Activated CD4-positive, alpha-beta T cell treated with anti-CD3 and anti-CD28 coated beads, Interleukin-2, amount 10 ng/mL, durations not matched to agents 7 days and 5 days (primary cell): ENCODE measurements at regions not wholly inside any gene's neighbourhood (a gene's known extent, or its start where the extent isn't known, plus 50 kb on each side); places are given as distances from the start of the nearest gene placed in this dataset.
"Not testable (repeated sequence)": the region's sequence is repeated elsewhere in the genome, so short reads cannot be mapped to it uniquely, and the experiment has no call there.

Source experiments
- CTCF ChIA-PET: fragments of 350-600 bp; sonication (Branson Sonifier 250); formaldehyde crosslinking; loops from one replicate; lab custom pipeline; 2021; ENCODE audit warnings: antibody characterized with exemption; lab: Charles Lee
- POLR2A ChIA-PET: fragments of 350-600 bp; sonication (Branson Sonifier 250); formaldehyde crosslinking; loops from one replicate; lab custom pipeline; 2021; ENCODE audit warnings: antibody characterized with exemption; lab: Charles Lee
- DNase-seq: peaks from one replicate; pipeline ENCODE4 v3.0.0-alpha.2; 2020
- H3K27ac Mint-ChIP-seq: one replicate; pipeline ENCODE4 v1.8.0; 2021; ENCODE audit warnings: mild to moderate bottlenecking, moderate library complexity, mixed read lengths
- H3K27me3 Mint-ChIP-seq: one replicate; pipeline ENCODE4 v1.8.0; 2021; ENCODE audit warnings: mixed read lengths
- H3K36me3 Mint-ChIP-seq: one replicate; pipeline ENCODE4 v1.8.0; 2021; ENCODE audit warnings: low read depth, mixed read lengths
- H3K4me1 Mint-ChIP-seq: one replicate; pipeline ENCODE4 v1.8.0; 2021; ENCODE audit warnings: mixed read lengths
- H3K4me3 Mint-ChIP-seq: one replicate; pipeline ENCODE4 v1.8.0; 2021; ENCODE audit warnings: mild to moderate bottlenecking, moderate library complexity, mixed read lengths
- H3K9me3 Mint-ChIP-seq: one replicate; pipeline ENCODE4 v1.8.0; 2021; ENCODE audit warnings: mixed read lengths

DNA sequence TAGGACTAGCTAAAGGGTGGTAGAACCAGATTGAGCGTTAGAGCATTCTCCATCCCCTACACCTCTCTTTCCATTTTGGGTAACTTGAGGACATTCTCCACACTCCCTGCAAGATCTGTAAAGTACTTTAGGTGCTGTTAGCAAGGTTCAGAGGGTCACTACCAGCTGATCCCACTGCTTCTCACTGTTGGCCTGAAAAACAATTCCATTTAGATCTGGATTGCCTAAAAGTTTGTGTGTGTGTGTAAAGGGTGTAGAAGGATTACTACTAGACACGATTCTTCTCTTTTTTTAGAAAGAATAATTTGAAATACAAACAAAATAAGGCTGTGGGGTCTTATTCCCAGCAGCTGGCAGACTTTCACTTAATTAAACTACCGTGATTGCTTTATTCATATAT, 95.1 kb upstream of the TMEM178A start:
- ChIA-PET POLR2A (no interaction called here), CTCF (interaction anchor here (0.6 kb wide), 1 partner anchor 80 kb away, joined by 4 read pairs; no protein-coding TSS in a partner anchor)

DNA sequence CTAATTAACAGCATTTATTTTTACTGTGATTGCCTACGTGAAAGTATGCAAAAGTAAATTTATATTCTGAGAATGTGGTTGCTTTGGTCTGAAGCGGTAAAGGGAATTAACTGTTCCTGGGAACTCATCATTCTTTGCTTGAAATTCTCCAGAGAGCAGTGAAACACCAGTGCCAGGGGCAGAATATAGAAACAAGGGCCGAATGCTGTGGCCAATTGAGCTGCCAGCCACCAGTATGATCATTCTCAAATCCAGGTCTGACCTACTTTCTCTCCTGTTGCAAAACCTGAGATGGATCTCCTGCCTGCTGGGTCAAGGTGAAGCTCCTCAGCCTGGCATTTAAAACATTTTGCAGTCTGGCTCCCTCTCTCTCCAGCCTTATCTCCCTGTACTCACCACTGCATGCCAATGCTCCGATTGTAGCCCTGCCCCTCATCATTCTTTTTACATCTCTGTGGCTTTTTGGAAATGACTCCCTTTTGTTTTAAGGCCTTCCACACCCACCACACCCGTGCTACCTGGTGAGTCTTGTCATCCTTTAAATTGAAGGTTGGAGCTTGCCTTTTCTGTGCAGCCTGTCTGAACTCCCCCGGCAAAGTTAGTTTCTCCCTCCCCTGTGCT, 94.5 kb upstream of the TMEM178A start:
- H3K9me3 Mint-ChIP-seq: peaks cover under 1% of the 10 kb centered on the region
- CTCF ChIA-PET: interaction anchor here (0.6 kb wide), 1 partner anchor 81 kb away, joined by 4 read pairs; no protein-coding TSS in a partner anchor
- H3K27ac Mint-ChIP-seq: no peak overlapping the region
- no peak overlapping the region for H3K4me3 Mint-ChIP-seq
- H3K36me3 Mint-ChIP-seq: no peaks in the 10 kb centered on the region
- no peaks in the 10 kb centered on the region for H3K4me1 Mint-ChIP-seq
- H3K27me3 Mint-ChIP-seq: no peaks in the 10 kb centered on the region
- DNase-seq: no peak
- POLR2A ChIA-PET: no interaction called here

More for the DNA sequence above, 95.1 kb upstream of the TMEM178A start:
- no peak overlapping the region for H3K27ac Mint-ChIP-seq
- no peaks in the 10 kb centered on the region for H3K9me3 Mint-ChIP-seq
- no peaks in the 10 kb centered on the region for H3K4me1 Mint-ChIP-seq
- DNase-seq: no peak
- H3K4me3 Mint-ChIP-seq: no peak overlapping the region
- H3K27me3 Mint-ChIP-seq: no peaks in the 10 kb centered on the region
- no peaks in the 10 kb centered on the region for H3K36me3 Mint-ChIP-seq

DNA sequence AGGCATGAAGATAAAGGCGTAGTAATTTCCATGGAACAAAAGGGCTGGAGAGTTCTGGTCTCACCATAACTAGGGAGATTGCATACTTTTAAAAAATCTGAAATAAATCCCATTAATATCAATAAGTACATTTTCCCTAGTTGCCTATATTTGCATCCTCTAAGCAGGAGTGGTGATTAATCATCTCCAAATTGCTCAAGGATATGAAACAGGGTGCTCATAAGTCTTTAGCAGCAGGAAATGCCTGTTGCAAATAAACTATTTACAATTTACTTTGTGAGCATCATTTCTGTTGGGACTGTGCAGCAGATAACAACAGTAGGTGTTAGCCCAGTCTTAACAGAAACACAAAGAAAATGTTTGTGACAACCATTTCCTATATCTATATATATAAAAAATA, 92.4 kb upstream of the TMEM178A start:
- POLR2A ChIA-PET: interaction anchor here (0.7 kb wide), 1 partner anchor 9 kb away, joined by 3 read pairs; no protein-coding TSS in a partner anchor

DNA sequence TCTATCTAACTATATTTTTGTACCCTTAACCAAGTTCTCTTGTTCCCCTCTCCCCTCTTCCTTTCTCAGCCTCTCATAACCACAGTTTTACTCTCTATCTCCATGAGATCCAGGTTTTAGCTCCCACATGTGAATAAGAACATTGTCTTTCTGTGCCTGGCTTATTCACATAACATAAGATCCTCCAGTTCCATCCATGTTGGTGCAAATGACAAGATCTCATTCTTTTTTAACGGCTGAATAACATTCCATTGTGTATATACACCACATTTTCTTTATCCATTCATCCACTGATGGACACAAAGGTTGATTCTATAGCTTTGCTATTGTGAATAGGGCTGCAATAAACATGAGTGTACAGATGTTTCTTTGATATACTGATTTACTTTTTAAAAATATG, 83.9 kb upstream of the TMEM178A start:
- Mint-ChIP-seq H3K9me3 (peaks cover 8% of the 10 kb centered on the region), H3K36me3 (no peaks in the 10 kb centered on the region), H3K27me3 (no peaks in the 10 kb centered on the region), H3K4me1 (no peaks in the 10 kb centered on the region), H3K27ac (no peak overlapping the region), H3K4me3 (no peak overlapping the region)
- ChIA-PET CTCF (no interaction called here), POLR2A (no interaction called here)
- no peak for DNase-seq

More for the DNA sequence above, 92.4 kb upstream of the TMEM178A start:
- no peak for DNase-seq
- Mint-ChIP-seq H3K4me3 (no peak overlapping the region), H3K9me3 (peaks cover 3% of the 10 kb centered on the region), H3K36me3 (no peaks in the 10 kb centered on the region), H3K27me3 (no peaks in the 10 kb centered on the region), H3K27ac (no peak overlapping the region), H3K4me1 (no peaks in the 10 kb centered on the region)
- CTCF ChIA-PET: no interaction called here

DNA sequence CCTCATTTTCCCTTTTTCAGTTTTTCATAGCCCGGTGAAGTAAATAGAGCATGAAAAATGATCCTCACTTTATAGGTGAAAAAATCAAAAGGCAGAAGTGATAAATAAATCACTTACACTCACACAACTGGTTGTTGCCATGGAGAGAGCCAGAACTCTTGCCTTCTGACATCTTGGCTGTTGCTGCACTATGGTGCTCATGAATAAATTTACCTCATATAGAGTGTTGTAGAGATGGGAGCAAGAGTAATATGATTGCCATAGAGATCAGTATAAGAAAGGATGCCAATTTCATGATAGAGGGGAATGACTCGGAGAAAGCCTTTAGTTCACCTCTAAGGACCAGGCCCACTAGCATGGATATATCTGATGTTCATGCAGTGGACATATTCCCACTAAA, 82.5 kb upstream of the TMEM178A start:
- H3K4me1 Mint-ChIP-seq: no peaks in the 10 kb centered on the region
- POLR2A ChIA-PET: no interaction called here

DNA sequence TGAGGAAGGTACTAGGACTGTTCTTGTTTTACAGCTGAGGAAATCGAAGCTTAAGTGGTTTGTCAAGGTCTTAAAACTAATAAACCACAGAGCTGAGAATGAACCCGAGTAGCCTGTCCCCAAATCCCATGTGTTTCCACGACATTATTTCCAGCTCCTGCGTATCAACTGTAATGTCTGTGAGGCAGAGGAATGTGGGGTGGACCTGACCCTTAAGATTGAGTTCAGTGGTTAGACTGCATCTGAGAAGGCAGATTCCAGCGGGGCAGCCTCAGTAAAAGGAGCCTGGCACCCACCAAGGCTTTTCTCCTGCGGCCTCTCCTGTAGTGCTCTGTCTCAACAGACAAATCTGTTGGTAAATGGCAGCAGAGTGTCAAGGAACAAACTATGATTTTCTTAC, 81.9 kb upstream of the TMEM178A start:
- ChIA-PET CTCF (no interaction called here), POLR2A (no interaction called here)
- Mint-ChIP-seq H3K27ac (no peak overlapping the region), H3K9me3 (peaks cover 7% of the 10 kb centered on the region), H3K4me1 (no peaks in the 10 kb centered on the region), H3K36me3 (no peaks in the 10 kb centered on the region), H3K4me3 (no peak overlapping the region), H3K27me3 (no peaks in the 10 kb centered on the region)
- DNase-seq: no peak

More for the DNA sequence above, 82.5 kb upstream of the TMEM178A start:
- H3K27ac Mint-ChIP-seq: no peak overlapping the region
- no peak for DNase-seq
- H3K27me3 Mint-ChIP-seq: no peaks in the 10 kb centered on the region
- CTCF ChIA-PET: no interaction called here
- peaks cover 8% of the 10 kb centered on the region for H3K9me3 Mint-ChIP-seq
- no peaks in the 10 kb centered on the region for H3K36me3 Mint-ChIP-seq
- no peak overlapping the region for H3K4me3 Mint-ChIP-seq

DNA sequence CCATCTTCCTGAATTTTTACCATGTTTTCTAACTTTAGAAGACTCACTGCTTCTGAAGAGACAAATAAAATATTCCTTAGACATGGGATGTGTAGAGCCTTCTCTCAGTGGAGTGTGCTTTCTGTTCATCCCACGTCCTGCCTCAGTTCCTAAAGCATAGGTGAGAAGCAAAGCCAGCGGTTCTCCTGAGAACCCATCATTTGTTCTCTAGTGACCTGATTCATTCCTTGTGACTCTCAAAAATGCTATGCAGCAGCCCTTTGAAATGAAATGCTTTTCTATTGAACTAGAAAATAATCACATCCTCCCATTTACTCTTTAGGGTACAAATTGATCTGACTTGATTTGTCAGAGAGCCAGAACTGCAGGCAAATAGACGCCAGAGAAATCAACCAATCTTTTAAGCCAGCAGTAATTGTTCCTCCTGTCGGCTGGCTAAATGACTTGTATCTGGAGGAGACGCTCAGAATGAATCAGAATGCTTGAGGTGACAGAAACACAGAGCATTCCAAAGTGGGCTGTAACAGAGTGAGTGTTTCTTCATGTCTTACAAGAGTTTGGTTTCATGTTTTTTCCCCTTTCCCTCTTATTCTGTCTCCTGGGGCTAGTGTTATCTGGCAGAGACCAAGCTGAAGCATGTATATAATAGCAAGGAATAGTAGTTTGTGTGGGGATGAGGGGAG, 81.3 kb upstream of the TMEM178A start:
- no peak for DNase-seq
- CTCF ChIA-PET: no interaction called here
- no peak overlapping the region for H3K27ac Mint-ChIP-seq
- no peak overlapping the region for H3K4me3 Mint-ChIP-seq
- peaks cover 7% of the 10 kb centered on the region for H3K9me3 Mint-ChIP-seq
- POLR2A ChIA-PET: no interaction called here
- H3K27me3 Mint-ChIP-seq: no peaks in the 10 kb centered on the region
- no peaks in the 10 kb centered on the region for H3K36me3 Mint-ChIP-seq
- H3K4me1 Mint-ChIP-seq: no peaks in the 10 kb centered on the region

DNA sequence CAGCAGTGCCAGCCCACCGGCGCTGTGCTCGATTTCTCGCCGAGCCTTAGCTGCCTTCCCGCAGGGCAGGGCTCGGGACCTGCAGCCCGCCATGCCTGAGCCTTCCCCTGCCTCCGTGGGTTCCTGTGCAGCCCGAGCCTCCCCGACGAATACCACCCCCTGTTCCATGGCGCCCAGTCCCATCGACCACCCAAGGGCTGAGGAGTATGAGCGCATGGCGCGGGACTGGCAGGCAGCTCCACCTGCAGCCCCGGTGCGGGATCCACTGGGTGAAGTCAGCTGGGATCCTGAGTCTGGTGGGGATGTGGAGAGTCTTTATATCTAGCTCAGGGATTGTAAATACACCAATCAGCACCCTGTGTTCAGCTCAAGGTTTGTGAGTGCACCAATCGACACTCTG, 80.2 kb upstream of the TMEM178A start:
- H3K36me3 Mint-ChIP-seq, H3K4me1 Mint-ChIP-seq, H3K4me3 Mint-ChIP-seq, POLR2A ChIA-PET, H3K9me3 Mint-ChIP-seq, H3K27me3 Mint-ChIP-seq, H3K27ac Mint-ChIP-seq, DNase-seq, CTCF ChIA-PET: not testable (repeated sequence)

DNA sequence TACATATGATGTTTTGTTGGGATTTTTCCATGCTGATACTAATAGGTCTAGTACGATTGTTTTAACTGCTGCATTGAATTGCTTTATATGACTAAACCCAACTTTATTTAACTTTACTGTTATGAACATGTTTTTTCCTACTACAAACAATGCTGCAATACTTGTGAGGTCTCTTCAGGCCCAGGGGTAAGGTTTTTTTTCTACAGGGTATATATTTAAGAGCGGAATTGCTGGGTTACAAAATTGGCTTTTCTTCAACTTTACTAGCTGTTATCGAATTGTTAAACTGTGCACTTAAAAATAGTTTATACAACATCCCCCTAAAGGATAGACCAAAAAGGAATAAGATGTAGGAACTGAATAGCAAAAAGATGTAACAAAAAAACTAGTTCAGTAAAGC, 78.5 kb upstream of the TMEM178A start:
- ChIA-PET POLR2A (no interaction called here), CTCF (interaction anchor here (1.1 kb wide), 1 partner anchor 25 kb away, joined by 3 read pairs; no protein-coding TSS in a partner anchor)
- Mint-ChIP-seq H3K27me3 (no peaks in the 10 kb centered on the region), H3K9me3 (no peaks in the 10 kb centered on the region), H3K27ac (no peak overlapping the region), H3K4me3 (no peak overlapping the region), H3K4me1 (no peaks in the 10 kb centered on the region), H3K36me3 (no peaks in the 10 kb centered on the region)
- no peak for DNase-seq

DNA sequence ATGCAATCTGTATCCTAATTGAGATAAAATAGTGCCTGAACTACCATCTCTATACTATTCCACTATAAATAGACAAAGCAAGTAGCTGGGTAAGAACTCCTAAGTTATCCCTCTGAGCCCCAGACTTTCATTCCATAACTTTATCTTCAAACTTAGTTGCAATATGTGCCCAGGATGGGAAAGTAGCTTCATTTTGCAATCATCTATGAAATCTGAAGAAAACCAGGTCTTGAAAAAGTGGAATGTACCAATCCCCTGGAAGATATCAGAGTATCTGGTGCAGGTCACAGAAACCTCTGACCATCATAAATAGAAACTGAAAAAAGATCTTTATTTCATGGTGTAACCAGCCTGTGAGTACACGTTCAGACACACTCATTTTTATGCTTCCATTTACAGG, 78.1 kb upstream of the TMEM178A start:
- ChIA-PET CTCF (interaction anchor here (1.1 kb wide), 1 partner anchor 26 kb away, joined by 3 read pairs; no protein-coding TSS in a partner anchor), POLR2A (no interaction called here)
- no peak for DNase-seq
- Mint-ChIP-seq H3K4me1 (no peaks in the 10 kb centered on the region), H3K27ac (no peak overlapping the region), H3K9me3 (no peaks in the 10 kb centered on the region), H3K36me3 (no peaks in the 10 kb centered on the region), H3K4me3 (no peak overlapping the region), H3K27me3 (no peaks in the 10 kb centered on the region)

DNA sequence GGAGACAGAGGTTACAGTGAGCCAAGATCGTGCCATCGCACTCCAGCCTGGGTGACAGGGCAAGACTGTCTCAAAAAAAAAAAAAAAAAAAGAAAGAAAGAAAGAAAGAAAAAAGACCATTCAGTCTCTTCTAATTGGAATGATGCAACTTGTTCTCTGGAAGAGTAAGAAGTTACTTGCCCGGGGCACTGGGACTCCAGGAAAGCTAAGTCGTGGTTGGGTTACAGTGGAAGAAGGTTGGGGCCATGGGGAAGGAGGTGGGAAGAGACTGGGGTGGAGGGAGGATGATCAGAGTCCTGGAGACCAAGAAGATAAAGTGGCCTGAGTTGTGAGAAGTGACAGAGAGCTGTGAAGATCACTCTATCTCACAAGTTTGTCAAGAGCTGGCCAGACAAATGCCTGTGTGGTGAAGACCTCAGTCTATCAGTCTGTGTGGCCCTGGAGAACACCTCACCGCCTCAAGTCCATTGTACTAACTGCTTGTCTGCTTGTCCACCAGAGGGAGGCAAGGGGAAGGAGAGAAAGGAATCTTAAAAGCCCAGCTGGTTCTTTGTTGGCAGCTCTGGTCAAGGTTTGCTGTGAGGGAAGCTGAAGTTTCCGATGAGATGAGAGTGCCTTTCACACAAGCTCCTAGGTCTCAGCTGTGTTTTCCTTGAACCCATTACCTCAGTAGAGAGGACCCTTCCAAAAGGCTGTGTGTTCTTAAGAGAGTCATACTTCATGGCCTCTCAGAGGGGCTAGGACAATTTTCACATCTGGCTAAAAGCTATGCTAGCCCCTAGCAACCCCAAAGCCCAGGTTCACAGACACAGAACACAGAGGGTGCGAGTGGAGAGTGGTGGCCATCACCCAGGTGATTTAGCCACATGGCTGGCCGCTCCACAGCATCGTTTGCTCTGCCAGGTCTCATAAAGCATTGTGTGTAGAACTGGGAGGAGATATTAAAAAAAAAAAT, 72.0 kb upstream of the TMEM178A start:
- Mint-ChIP-seq H3K27ac (no peak overlapping the region), H3K4me3 (no peak overlapping the region), H3K9me3 (no peaks in the 10 kb centered on the region), H3K36me3 (no peaks in the 10 kb centered on the region), H3K4me1 (no peaks in the 10 kb centered on the region), H3K27me3 (no peaks in the 10 kb centered on the region)
- POLR2A ChIA-PET: interaction anchor here (0.6 kb wide), 1 partner anchor 156 kb away, joined by 3 read pairs; no protein-coding TSS in a partner anchor
- CTCF ChIA-PET: interaction anchor here (0.6 to 1.2 kb wide), 3 partner anchors 208 to 754 kb away, joined by 4 to 8 read pairs (median 5); no protein-coding TSS in a partner anchor
- no peak for DNase-seq

DNA sequence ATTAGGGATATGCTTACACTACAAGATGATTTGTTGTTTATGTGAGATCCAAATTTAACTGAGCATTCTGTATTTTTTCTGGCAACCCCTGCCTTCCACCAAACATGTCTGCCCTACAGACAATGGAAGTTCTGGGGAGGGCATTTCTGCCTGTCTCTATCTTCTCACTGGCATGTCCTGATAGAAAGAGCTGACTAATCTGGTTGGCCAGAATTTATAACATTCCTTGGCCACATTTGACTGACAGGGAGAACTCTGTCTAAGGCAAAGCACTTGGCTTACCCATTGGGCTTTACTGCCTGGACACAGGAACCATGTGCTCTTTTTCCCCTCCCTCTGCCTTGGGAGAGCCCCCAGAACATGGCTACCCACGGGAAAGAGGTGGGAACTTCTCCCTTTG, 70.6 kb upstream of the TMEM178A start:
- H3K27me3 Mint-ChIP-seq: no peaks in the 10 kb centered on the region
- H3K9me3 Mint-ChIP-seq: no peaks in the 10 kb centered on the region
- no peak overlapping the region for H3K27ac Mint-ChIP-seq
- ChIA-PET POLR2A (no interaction called here), CTCF (interaction anchor here (1.1 kb wide), 1 partner anchor 10 kb away, joined by 3 read pairs; no protein-coding TSS in a partner anchor)
- H3K36me3 Mint-ChIP-seq: no peaks in the 10 kb centered on the region
- H3K4me1 Mint-ChIP-seq: no peaks in the 10 kb centered on the region
- no peak for DNase-seq
- no peak overlapping the region for H3K4me3 Mint-ChIP-seq
